Stimulated activated naive B cell treated with anti-CD40 and anti-IgM and Interleukin-4, amounts not matched to agents 10 μg/mL and 1 μg/mL and 100 μg/mL, for 72 hours (primary cell): ENCODE measurements at regions not wholly inside any gene's neighbourhood (a gene's known extent, or its start where the extent isn't known, plus 50 kb on each side); places are given as distances from the start of the nearest gene placed in this dataset.
"Not testable (repeated sequence)": the region's sequence is repeated elsewhere in the genome, so short reads cannot be mapped to it uniquely, and the experiment has no call there.

Experiments used
- ATAC-seq, 2 donors: fragments of 150-1000 bp; cut with Tn5 transposase; replicated peaks; 2 replicates each; pipeline ENCODE4 v1.10.0; 2021; ENCODE audit warnings: moderate library complexity in 1 of 2
- DNase-seq: peaks from one replicate; pipeline ENCODE4 v3.0.0; 2021
- H3K27ac Mint-ChIP-seq: one replicate; pipeline ENCODE4 v1.8.0; 2022; ENCODE audit warnings: mild to moderate bottlenecking, mixed read lengths
- H3K27me3 Mint-ChIP-seq, 2 donors: one replicate each; pipeline ENCODE4 v1.8.0; 2022; ENCODE audit warnings: mixed read lengths in 2 of 2
- H3K36me3 Mint-ChIP-seq, 2 donors: one replicate each; pipeline ENCODE4 v1.8.0; 2022; ENCODE audit warnings: mixed read lengths in 2 of 2, mild to moderate bottlenecking in 1 of 2
- H3K4me1 Mint-ChIP-seq, 2 donors: one replicate each; pipeline ENCODE4 v1.8.0; 2022; ENCODE audit warnings: mixed read lengths in 2 of 2, mild to moderate bottlenecking in 1 of 2
- H3K4me3 Mint-ChIP-seq, 2 donors: one replicate each; pipeline ENCODE4 v1.8.0; 2022; ENCODE audit warnings: mild to moderate bottlenecking in 2 of 2, mixed read lengths in 2 of 2, moderate library complexity in 1 of 2
- H3K9me3 Mint-ChIP-seq, 2 donors: one replicate each; pipeline ENCODE4 v1.8.0; 2022; ENCODE audit warnings: mixed read lengths in 2 of 2, mild to moderate bottlenecking in 1 of 2

GRCh38 chr5:101458587-101458986 is 555.5 kb upstream of the ST8SIA4 start:
- no peak for ATAC-seq
- Mint-ChIP-seq H3K9me3 (no peaks in the 10 kb centered on the region), H3K4me3 (no peak overlapping the region), H3K27me3 (no peaks in the 10 kb centered on the region), H3K27ac (no peak overlapping the region), H3K4me1 (no peaks in the 10 kb centered on the region), H3K36me3 (no peaks in the 10 kb centered on the region)
- DNase-seq, result no peak

GRCh38 chr5:101455851-101456250 is 552.8 kb upstream of the ST8SIA4 start:
- H3K27ac Mint-ChIP-seq, result no peak overlapping the region
- H3K9me3 Mint-ChIP-seq, result no peaks in the 10 kb centered on the region
- no peaks in the 10 kb centered on the region for H3K4me1 Mint-ChIP-seq
- H3K36me3 Mint-ChIP-seq, result no peaks in the 10 kb centered on the region
- no peak for DNase-seq
- no peak overlapping the region for H3K4me3 Mint-ChIP-seq
- no peaks in the 10 kb centered on the region for H3K27me3 Mint-ChIP-seq
- ATAC-seq, result no peak

GRCh38 chr5:101455048-101455447 is 552.0 kb upstream of the ST8SIA4 start:
- DNase-seq (no peak), ATAC-seq (no peak)
- Mint-ChIP-seq H3K27me3 (no peaks in the 10 kb centered on the region), H3K4me3 (no peak overlapping the region), H3K4me1 (no peaks in the 10 kb centered on the region), H3K36me3 (no peaks in the 10 kb centered on the region), H3K27ac (no peak overlapping the region), H3K9me3 (no peaks in the 10 kb centered on the region)

DNA sequence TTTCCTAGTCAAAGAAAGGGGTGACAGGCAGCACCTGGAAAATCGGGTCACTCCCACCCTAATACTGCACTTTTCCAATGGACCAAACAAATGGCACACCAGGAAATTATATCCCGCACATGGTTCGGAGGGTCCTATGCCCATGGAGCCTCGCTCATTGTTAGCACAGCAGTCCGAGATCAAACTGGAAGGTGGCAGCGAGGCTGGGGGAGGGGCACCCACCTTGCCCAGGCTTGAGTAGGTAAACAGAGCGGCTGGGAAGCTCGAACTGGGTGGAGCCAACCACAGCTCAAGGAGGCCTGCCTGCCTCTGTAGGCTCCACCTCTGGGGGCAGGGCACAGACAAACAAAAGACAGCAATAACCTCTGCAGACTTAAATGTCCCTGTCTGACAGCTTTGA is 539.2 kb upstream of the ST8SIA4 start:
- not testable (repeated sequence) for H3K27me3 Mint-ChIP-seq, H3K36me3 Mint-ChIP-seq, ATAC-seq, H3K27ac Mint-ChIP-seq, H3K4me1 Mint-ChIP-seq, H3K4me3 Mint-ChIP-seq, DNase-seq
- H3K9me3 Mint-ChIP-seq, result peaks cover 8 to 14% of the 10 kb centered on the region in 2 donors

GRCh38 chr5:101440173-101440572 is 537.1 kb upstream of the ST8SIA4 start:
- H3K27me3 Mint-ChIP-seq, result no peaks in the 10 kb centered on the region
- DNase-seq (no peak), ATAC-seq (no peak)
- peaks cover 8 to 14% of the 10 kb centered on the region in 2 donors for H3K9me3 Mint-ChIP-seq
- H3K36me3 Mint-ChIP-seq, result no peaks in the 10 kb centered on the region
- H3K4me1 Mint-ChIP-seq, result no peaks in the 10 kb centered on the region
- H3K4me3 Mint-ChIP-seq, result no peak overlapping the region
- no peak overlapping the region for H3K27ac Mint-ChIP-seq

DNA sequence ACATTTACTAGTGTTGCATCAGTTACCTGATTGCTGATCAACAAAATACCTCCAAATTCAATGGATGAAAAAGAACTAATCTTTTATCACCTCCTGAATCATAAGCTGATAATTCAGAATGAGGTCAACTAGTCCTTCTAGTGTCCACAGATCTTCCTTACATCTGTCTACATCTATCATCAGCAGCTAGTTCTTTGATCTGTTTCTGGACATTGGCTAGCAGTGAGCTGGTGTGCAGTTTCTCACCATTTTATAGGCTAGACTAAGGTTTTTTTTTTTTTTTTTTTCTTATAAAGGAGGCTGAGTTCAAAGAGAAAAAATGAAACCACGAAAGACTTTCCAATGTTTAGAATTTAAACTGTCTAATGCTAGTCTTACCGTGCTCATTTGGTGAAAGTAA is 534.3 kb upstream of the ST8SIA4 start:
- no peak for ATAC-seq
- H3K27me3 Mint-ChIP-seq, result no peaks in the 10 kb centered on the region
- H3K27ac Mint-ChIP-seq, result no peak overlapping the region
- DNase-seq, result no peak
- no peak overlapping the region for H3K4me3 Mint-ChIP-seq
- no peaks in the 10 kb centered on the region for H3K4me1 Mint-ChIP-seq
- H3K36me3 Mint-ChIP-seq, result no peaks in the 10 kb centered on the region
- H3K9me3 Mint-ChIP-seq, result no peaks in the 10 kb centered on the region

DNA sequence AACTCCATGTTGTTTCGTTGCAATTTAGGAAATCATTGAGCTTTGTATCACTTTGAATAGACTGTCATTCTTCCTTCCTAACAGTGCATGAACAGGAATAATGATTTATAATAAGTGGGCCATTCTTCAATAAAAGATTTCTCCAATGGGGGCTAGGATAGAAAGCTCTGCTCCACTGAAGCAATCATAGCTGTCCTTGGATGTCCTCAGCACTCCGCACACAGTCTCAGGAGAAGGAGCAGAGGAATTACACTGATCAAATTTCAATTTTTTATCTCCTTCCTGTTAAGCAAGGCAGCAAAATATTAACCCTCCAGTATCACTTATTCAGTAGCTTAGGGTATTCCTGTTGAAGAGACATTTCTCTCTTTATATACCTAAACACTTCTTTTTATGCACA is 532.7 kb upstream of the ST8SIA4 start:
- Mint-ChIP-seq H3K4me1 (no peaks in the 10 kb centered on the region), H3K9me3 (peaks cover 0 to under 1% of the 10 kb centered on the region in 2 donors), H3K27ac (no peak overlapping the region), H3K4me3 (no peak overlapping the region), H3K36me3 (no peaks in the 10 kb centered on the region), H3K27me3 (no peaks in the 10 kb centered on the region)
- ATAC-seq (no peak), DNase-seq (no peak)

GRCh38 chr5:101431201-101431600 is 528.1 kb upstream of the ST8SIA4 start:
- no peak for ATAC-seq
- Mint-ChIP-seq H3K27ac (no peak overlapping the region), H3K4me1 (no peaks in the 10 kb centered on the region), H3K4me3 (no peak overlapping the region), H3K36me3 (no peaks in the 10 kb centered on the region), H3K27me3 (no peaks in the 10 kb centered on the region), H3K9me3 (peaks cover 4% of the 10 kb centered on the region in 2 donors)
- no peak for DNase-seq

- Mint-ChIP-seq H3K9me3 (peaks cover 4% of the 10 kb centered on the region in 2 donors), H3K27me3 (no peaks in the 10 kb centered on the region), H3K4me3 (no peak overlapping the region), H3K4me1 (no peaks in the 10 kb centered on the region), H3K27ac (no peak overlapping the region), H3K36me3 (no peaks in the 10 kb centered on the region)
- DNase-seq, result no peak
- no peak for ATAC-seq
Observed at GRCh38 chr5:101430551-101430950, 527.5 kb upstream of the ST8SIA4 start.

GRCh38 chr5:101429241-101429640 is 526.2 kb upstream of the ST8SIA4 start:
- DNase-seq, result no peak
- H3K27me3 Mint-ChIP-seq, result no peaks in the 10 kb centered on the region
- ATAC-seq, result no peak
- H3K9me3 Mint-ChIP-seq, result peaks cover 4% of the 10 kb centered on the region in 2 donors
- H3K27ac Mint-ChIP-seq, result no peak overlapping the region
- H3K4me3 Mint-ChIP-seq, result no peak overlapping the region
- H3K36me3 Mint-ChIP-seq, result no peaks in the 10 kb centered on the region
- no peaks in the 10 kb centered on the region for H3K4me1 Mint-ChIP-seq

GRCh38 chr5:101425339-101425859 is 522.3 kb upstream of the ST8SIA4 start:
- no peaks in the 10 kb centered on the region for H3K4me1 Mint-ChIP-seq

GRCh38 chr5:101424530-101425175 is 521.6 kb upstream of the ST8SIA4 start:
- Mint-ChIP-seq H3K4me3 (no peak overlapping the region), H3K27ac (no peak overlapping the region), H3K9me3 (no peaks in the 10 kb centered on the region), H3K27me3 (no peaks in the 10 kb centered on the region), H3K4me1 (no peaks in the 10 kb centered on the region), H3K36me3 (no peaks in the 10 kb centered on the region)
- ATAC-seq, result no peak
- DNase-seq, result no peak

More at GRCh38 chr5:101425339-101425859, 522.3 kb upstream of the ST8SIA4 start:
- no peak for DNase-seq
- Mint-ChIP-seq H3K27me3 (no peaks in the 10 kb centered on the region), H3K36me3 (no peaks in the 10 kb centered on the region), H3K9me3 (peaks cover 0 to under 1% of the 10 kb centered on the region in 2 donors), H3K4me3 (no peak overlapping the region), H3K27ac (no peak overlapping the region)
- ATAC-seq, result no peak

- Mint-ChIP-seq H3K4me1 (no peaks in the 10 kb centered on the region), H3K27ac (no peak overlapping the region), H3K36me3 (no peaks in the 10 kb centered on the region), H3K9me3 (no peaks in the 10 kb centered on the region), H3K27me3 (no peaks in the 10 kb centered on the region), H3K4me3 (no peak overlapping the region)
- DNase-seq (no peak), ATAC-seq (no peak)
Observed at GRCh38 chr5:101418713-101419118, 515.6 kb upstream of the ST8SIA4 start.

- H3K36me3 Mint-ChIP-seq, result no peaks in the 10 kb centered on the region
- H3K27ac Mint-ChIP-seq, result no peak overlapping the region
- ATAC-seq, result no peak
- H3K9me3 Mint-ChIP-seq, result peaks cover 0 to 1% of the 10 kb centered on the region in 2 donors
- no peaks in the 10 kb centered on the region for H3K4me1 Mint-ChIP-seq
- no peaks in the 10 kb centered on the region for H3K27me3 Mint-ChIP-seq
- H3K4me3 Mint-ChIP-seq, result no peak overlapping the region
- no peak for DNase-seq
Observed at GRCh38 chr5:101404531-101404930, 501.4 kb upstream of the ST8SIA4 start.

GRCh38 chr5:101393795-101394450 is 490.8 kb upstream of the ST8SIA4 start:
- Mint-ChIP-seq H3K9me3 (no peaks in the 10 kb centered on the region), H3K27me3 (no peaks in the 10 kb centered on the region), H3K4me1 (no peaks in the 10 kb centered on the region), H3K27ac (no peak overlapping the region), H3K36me3 (no peaks in the 10 kb centered on the region), H3K4me3 (no peak overlapping the region)
- ATAC-seq, result no peak
- no peak for DNase-seq
